ENCODE measurements at regions not wholly inside any gene's neighbourhood (a gene's known extent, or its start where the extent isn't known, plus 50 kb on each side); places are given as distances from the start of the nearest gene placed in this dataset.

GRCh38 chr2:107361751-107362381 is 464.8 kb upstream of the RGPD4 start:
- H3K4me3 ChIP-seq (ENCODE audit: low read depth, low read length) = no peak overlapping the region
- DNase-seq (ENCODE audit: low read depth, low spot score) = no peak
- TF ChIP-seq, protein P1, sequence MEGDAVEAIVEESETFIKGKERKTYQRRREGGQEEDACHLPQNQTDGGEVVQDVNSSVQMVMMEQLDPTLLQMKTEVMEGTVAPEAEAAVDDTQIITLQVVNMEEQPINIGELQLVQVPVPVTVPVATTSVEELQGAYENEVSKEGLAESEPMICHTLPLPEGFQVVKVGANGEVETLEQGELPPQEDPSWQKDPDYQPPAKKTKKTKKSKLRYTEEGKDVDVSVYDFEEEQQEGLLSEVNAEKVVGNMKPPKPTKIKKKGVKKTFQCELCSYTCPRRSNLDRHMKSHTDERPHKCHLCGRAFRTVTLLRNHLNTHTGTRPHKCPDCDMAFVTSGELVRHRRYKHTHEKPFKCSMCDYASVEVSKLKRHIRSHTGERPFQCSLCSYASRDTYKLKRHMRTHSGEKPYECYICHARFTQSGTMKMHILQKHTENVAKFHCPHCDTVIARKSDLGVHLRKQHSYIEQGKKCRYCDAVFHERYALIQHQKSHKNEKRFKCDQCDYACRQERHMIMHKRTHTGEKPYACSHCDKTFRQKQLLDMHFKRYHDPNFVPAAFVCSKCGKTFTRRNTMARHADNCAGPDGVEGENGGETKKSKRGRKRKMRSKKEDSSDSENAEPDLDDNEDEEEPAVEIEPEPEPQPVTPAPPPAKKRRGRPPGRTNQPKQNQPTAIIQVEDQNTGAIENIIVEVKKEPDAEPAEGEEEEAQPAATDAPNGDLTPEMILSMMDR (IDR thresholded peaks at IDR 0.05; ENCODE audit: insufficient read depth, low read length, missing control alignments) = no peak
- POLR2A ChIA-PET = no interaction called here
- CTCF ChIA-PET = no interaction called here

GRCh38 chr2:107362993-107363392 is 463.7 kb upstream of the RGPD4 start:
- no peak overlapping the region for H3K4me3 ChIP-seq (ENCODE audit: low read depth, low read length)
- CTCF ChIA-PET = no interaction called here
- TF ChIP-seq, protein P1 (IDR thresholded peaks at IDR 0.05; ENCODE audit: insufficient read depth, low read length, missing control alignments) = no peak
- POLR2A ChIA-PET = no interaction called here
- DNase-seq (ENCODE audit: low read depth, low spot score) = no peak

- TF ChIP-seq, protein P1 (IDR thresholded peaks at IDR 0.05; ENCODE audit: insufficient read depth, low read length, missing control alignments) = no peak
- CTCF ChIA-PET = no interaction called here
- no peak overlapping the region for H3K4me3 ChIP-seq (ENCODE audit: low read depth, low read length)
- POLR2A ChIA-PET = no interaction called here
- DNase-seq (ENCODE audit: low read depth, low spot score) = no peak
Measured at GRCh38 chr2:107363806-107364205, 462.9 kb upstream of the RGPD4 start.

DNA sequence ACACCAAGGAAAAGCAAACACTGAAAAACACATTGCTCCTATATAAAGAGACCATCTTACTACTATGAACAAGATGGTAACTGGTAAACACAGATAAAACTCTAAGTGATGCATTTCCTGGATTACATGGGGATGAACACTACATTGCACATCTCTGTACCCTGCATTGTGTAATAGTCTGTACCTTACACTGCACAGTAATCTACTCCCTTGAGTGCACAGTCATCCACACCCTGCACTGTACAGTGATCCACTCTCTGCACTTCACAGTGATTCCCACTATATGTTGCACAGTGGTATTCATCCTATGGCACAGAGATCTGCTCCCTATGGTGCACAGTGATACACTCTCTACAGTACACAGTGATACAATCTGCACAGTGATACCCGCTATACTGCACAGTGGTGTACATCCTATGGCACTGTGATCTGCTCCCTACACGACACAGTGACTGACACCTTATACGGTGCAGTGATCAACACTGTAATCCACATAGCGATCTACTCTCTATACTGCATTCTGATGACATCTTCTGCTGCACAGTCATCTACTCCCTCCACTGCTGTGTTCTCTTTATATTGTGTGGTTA is 462.2 kb upstream of the RGPD4 start:
- CTCF ChIA-PET = no interaction called here
- no peak overlapping the region for H3K4me3 ChIP-seq (ENCODE audit: low read depth, low read length)
- no peak for DNase-seq (ENCODE audit: low read depth, low spot score)
- POLR2A ChIA-PET = no interaction called here
- TF ChIP-seq, protein P1 (IDR thresholded peaks at IDR 0.05; ENCODE audit: insufficient read depth, low read length, missing control alignments) = no peak

GRCh38 chr2:107374249-107374648 is 452.4 kb upstream of the RGPD4 start:
- ChIA-PET CTCF (no interaction called here), POLR2A (no interaction called here)
- no peak for DNase-seq (ENCODE audit: low read depth, low spot score)
- TF ChIP-seq, protein P1 (IDR thresholded peaks at IDR 0.05; ENCODE audit: insufficient read depth, low read length, missing control alignments) = no peak
- no peak overlapping the region for H3K4me3 ChIP-seq (ENCODE audit: low read depth, low read length)

- POLR2A ChIA-PET = no interaction called here
- CTCF ChIA-PET = no interaction called here
Measured at GRCh38 chr2:107376909-107377308, 449.8 kb upstream of the RGPD4 start.

More at GRCh38 chr2:107376909-107377308, 449.8 kb upstream of the RGPD4 start:
- DNase-seq (ENCODE audit: low read depth, low spot score) = no peak
- TF ChIP-seq, protein P1 (IDR thresholded peaks at IDR 0.05; ENCODE audit: insufficient read depth, low read length, missing control alignments) = no peak
- H3K4me3 ChIP-seq (ENCODE audit: low read depth, low read length) = no peak overlapping the region
